NB4 (cell line): ENCODE measurements at regions not wholly inside any gene's neighbourhood (a gene's known extent, or its start where the extent isn't known, plus 50 kb on each side); places are given as distances from the start of the nearest gene placed in this dataset.

Experiments
- MYC ChIP-seq: IDR thresholded peaks from 2 replicates; pipeline ENCODE4 v1.6.1; 2011; ENCODE audit warnings: low read depth, low read length
- POLR2A ChIP-seq: IDR thresholded peaks from 2 replicates; pipeline ENCODE4 v1.6.1; 2011; ENCODE audit warnings: mild to moderate bottlenecking; ENCODE audit not compliant: insufficient read length; ENCODE audit errors: extremely low read depth
- TF ChIP-seq, protein P1 (sequence below): IDR thresholded peaks from one replicate; pipeline ENCODE4 v1.5.1; 2012; ENCODE audit warnings: low read depth, low read length

DNA sequence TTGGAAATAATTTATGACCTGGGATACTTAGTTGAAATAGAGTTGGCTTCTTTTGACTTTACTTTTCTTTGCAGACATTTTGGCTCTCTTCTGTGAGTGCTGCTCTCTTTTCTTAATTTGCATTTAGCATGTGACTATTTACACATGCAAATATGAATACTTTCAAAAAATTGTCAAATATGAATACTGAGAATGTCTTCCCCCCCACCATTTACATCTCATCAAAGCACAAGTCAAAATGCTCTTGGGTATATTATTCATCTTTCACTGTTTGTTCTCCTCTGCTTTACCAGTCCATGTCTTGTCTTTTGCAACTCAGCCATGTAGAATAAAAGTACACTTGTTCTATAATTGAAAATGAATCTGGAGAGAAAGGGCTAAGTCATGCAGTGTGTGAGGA is 126.5 kb downstream of the HHIPL2 start:
- TF ChIP-seq, protein P1, sequence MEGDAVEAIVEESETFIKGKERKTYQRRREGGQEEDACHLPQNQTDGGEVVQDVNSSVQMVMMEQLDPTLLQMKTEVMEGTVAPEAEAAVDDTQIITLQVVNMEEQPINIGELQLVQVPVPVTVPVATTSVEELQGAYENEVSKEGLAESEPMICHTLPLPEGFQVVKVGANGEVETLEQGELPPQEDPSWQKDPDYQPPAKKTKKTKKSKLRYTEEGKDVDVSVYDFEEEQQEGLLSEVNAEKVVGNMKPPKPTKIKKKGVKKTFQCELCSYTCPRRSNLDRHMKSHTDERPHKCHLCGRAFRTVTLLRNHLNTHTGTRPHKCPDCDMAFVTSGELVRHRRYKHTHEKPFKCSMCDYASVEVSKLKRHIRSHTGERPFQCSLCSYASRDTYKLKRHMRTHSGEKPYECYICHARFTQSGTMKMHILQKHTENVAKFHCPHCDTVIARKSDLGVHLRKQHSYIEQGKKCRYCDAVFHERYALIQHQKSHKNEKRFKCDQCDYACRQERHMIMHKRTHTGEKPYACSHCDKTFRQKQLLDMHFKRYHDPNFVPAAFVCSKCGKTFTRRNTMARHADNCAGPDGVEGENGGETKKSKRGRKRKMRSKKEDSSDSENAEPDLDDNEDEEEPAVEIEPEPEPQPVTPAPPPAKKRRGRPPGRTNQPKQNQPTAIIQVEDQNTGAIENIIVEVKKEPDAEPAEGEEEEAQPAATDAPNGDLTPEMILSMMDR = no peak
- no peak for TF ChIP-seq POLR2A
- no peak for TF ChIP-seq MYC
